ENCODE measurements at regions not wholly inside any gene's neighbourhood (a gene's known extent, or its start where the extent isn't known, plus 50 kb on each side); places are given as distances from the start of the nearest gene placed in this dataset.

- TF ChIP-seq CTCF (conservative IDR thresholded peaks at IDR 0.05; ENCODE audit: low read depth, low read length) (no peak), RCOR1 (IDR thresholded peaks at IDR 0.05; ENCODE audit: insufficient replicate concordance, low read length) (no peak), POLR2A (IDR thresholded peaks at IDR 0.05; ENCODE audit: low read depth, low read length) (no peak), USF2 (IDR thresholded peaks at IDR 0.05; ENCODE audit: low read depth, low read length) (no peak), RFX5 (IDR thresholded peaks at IDR 0.05; ENCODE audit: low read depth, low read length) (no peak), NFE2L2 (IDR thresholded peaks at IDR 0.05; ENCODE audit: low read depth, low read length) (no peak), CEBPB (IDR thresholded peaks at IDR 0.05; ENCODE audit: low read depth, low read length) (no peak), BHLHE40 (IDR thresholded peaks at IDR 0.05; ENCODE audit: low read depth, low read length) (no peak), FOS (IDR thresholded peaks at IDR 0.05; ENCODE audit: low read depth, low read length) (no peak), MXI1 (IDR thresholded peaks at IDR 0.05; ENCODE audit: borderline replicate concordance, low read depth, low read length) (no peak), RAD21 (IDR thresholded peaks at IDR 0.05; ENCODE audit: low read length) (no peak), MAZ (IDR thresholded peaks at IDR 0.05; ENCODE audit: borderline replicate concordance, low read depth, low read length) (no peak), CHD1 (IDR thresholded peaks at IDR 0.05; ENCODE audit: low read depth, low read length) (no peak), MAFK (IDR thresholded peaks at IDR 0.05; ENCODE audit: low read depth, low read length) (no peak)
Measured at GRCh38 chr22:49486225-49486624, 341.4 kb downstream of the BRD1 start.

Measured in IMR-90 (cell line).